ENCODE measurements at regions not wholly inside any gene's neighbourhood (a gene's known extent, or its start where the extent isn't known, plus 50 kb on each side); places are given as distances from the start of the nearest gene placed in this dataset.

DNA sequence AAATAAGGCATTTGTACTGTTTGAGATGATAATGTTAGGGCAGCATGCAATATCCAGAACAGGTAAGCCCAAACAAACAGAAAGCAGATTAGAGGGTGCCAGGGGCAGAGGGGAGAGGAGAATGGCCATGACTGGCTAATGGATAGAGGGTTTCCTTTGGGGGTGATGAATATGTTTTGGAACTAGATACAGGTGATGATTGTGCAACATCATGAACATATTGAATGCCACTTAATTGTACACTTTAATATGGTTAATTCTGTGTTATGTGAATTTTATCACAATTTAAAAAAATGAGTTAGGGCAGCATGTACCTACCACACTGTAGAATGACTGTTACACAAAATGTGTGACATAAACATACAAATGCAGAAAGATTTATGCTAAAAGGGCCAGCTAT, 255.5 kb upstream of the FN1 start:
- no peak overlapping the region for H3K56ac ChIP-seq (replicated peaks; ENCODE audit: insufficient read length, low read depth, low read length)

More for the DNA sequence above, 255.5 kb upstream of the FN1 start:
- H3K9ac ChIP-seq (replicated peaks in 1 of 4; ENCODE audit: extremely low read depth in 1 of 4, low read depth in 3 of 4, low read length in 3 of 4) = no peak overlapping the region
- H4K8ac ChIP-seq (ENCODE audit: extremely low read depth, insufficient read depth, low read length) = no peak overlapping the region
- no peak overlapping the region for H2BK120ac ChIP-seq (replicated peaks; ENCODE audit: low read depth, low read length)
- H3K18ac ChIP-seq (ENCODE audit: extremely low read depth, low read length) = no peak overlapping the region
- no peaks in the 10 kb centered on the region for H3K4me1 ChIP-seq (replicated peaks in 1 of 4; ENCODE audit: control insufficient read depth in 3 of 4, insufficient read depth in 4 of 4, low read length in 3 of 4)
- FAIRE-seq = no peak
- ChIA-PET POLR2A (ENCODE audit: partially characterized antibody) (no interaction called here), CTCF (ENCODE audit: partially characterized antibody) (no interaction called here)
- no peaks in the 10 kb centered on the region for H3K79me1 ChIP-seq (ENCODE audit: low read depth, low read length)
- no peaks in the 10 kb centered on the region for H3K23me2 ChIP-seq (ENCODE audit: low read depth, low read length)
- H3K4ac ChIP-seq (replicated peaks; ENCODE audit: insufficient read length, low read depth, low read length) = no peak overlapping the region
- DNase-seq (ENCODE audit: low read depth in 1 of 2, low spot score in 2 of 2) = no peak
- no peak overlapping the region for H3K14ac ChIP-seq (ENCODE audit: insufficient read length)
- no peak overlapping the region for H3K4me2 ChIP-seq (ENCODE audit: insufficient read depth in 1 of 2, low read depth in 2 of 2, low read length in 2 of 2)
- H2BK12ac ChIP-seq (ENCODE audit: low read depth, low read length) = no peak overlapping the region
- no peak overlapping the region for H2AK5ac ChIP-seq (ENCODE audit: low read depth, low read length)
- no peaks in the 10 kb centered on the region for H3K27me3 ChIP-seq (replicated peaks in 1 of 4; ENCODE audit: control insufficient read depth in 3 of 4, extremely low read depth in 1 of 4, insufficient read depth in 3 of 4, low read length in 3 of 4)
- H3K4me3 ChIP-seq (ENCODE audit: extremely low read depth in 1 of 4, insufficient read depth in 2 of 4, low read depth in 3 of 4, low read length in 4 of 4) = no peak overlapping the region
- no peaks in the 10 kb centered on the region for H3K36me3 ChIP-seq (ENCODE audit: control insufficient read depth in 2 of 4, insufficient read depth in 4 of 4, low read length in 3 of 4)
- H4K5ac ChIP-seq (ENCODE audit: insufficient read length, low read depth, low read length) = no peak overlapping the region
- no peaks in the 10 kb centered on the region for H3K79me2 ChIP-seq (ENCODE audit: control insufficient read depth in 1 of 2, insufficient read depth in 2 of 2, low read length in 2 of 2)
- H3K23ac ChIP-seq (ENCODE audit: insufficient read length) = no peak overlapping the region
- H2AFZ ChIP-seq (ENCODE audit: low read length) = no peak overlapping the region
- no peaks in the 10 kb centered on the region for H4K20me1 ChIP-seq (replicated peaks in 1 of 2; ENCODE audit: control insufficient read depth in 1 of 2, insufficient read depth in 2 of 2, low read length in 2 of 2)
- no peak overlapping the region for H4K91ac ChIP-seq (replicated peaks; ENCODE audit: insufficient read length, low read length)
- no peak overlapping the region for H2BK15ac ChIP-seq (ENCODE audit: low read length)
- H2BK20ac ChIP-seq (ENCODE audit: low read length) = no peak overlapping the region
- no peak for TF ChIP-seq RXRA (IDR thresholded peaks at IDR 0.05; ENCODE audit: insufficient read depth, low read depth, low read length)
- TF ChIP-seq EZH2 (IDR thresholded peaks at IDR 0.05; ENCODE audit: low read depth, low read length, severe bottlenecking) = no peak
- TF ChIP-seq SP2 (IDR thresholded peaks at IDR 0.05; ENCODE audit: low read length) = no peak
- TF ChIP-seq BCL11A (IDR thresholded peaks at IDR 0.05; ENCODE audit: low read depth in 2 of 2, low read length in 2 of 2) = no peak
- no peak for TF ChIP-seq TBP (IDR thresholded peaks at IDR 0.05; ENCODE audit: low read depth, low read length)
- no peak for TF ChIP-seq JUND (IDR thresholded peaks at IDR 0.05; ENCODE audit: low read length)
- no peak for TF ChIP-seq TCF12 (IDR thresholded peaks at IDR 0.05; ENCODE audit: low read depth, low read length)
- no peak for TF ChIP-seq ZNF274 (IDR thresholded peaks at IDR 0.05; ENCODE audit: borderline replicate concordance, extremely low read depth, low read length)
- TF ChIP-seq CREB1 (IDR thresholded peaks at IDR 0.05) = no peak
- no peak for TF ChIP-seq SRF (IDR thresholded peaks at IDR 0.05; ENCODE audit: low read depth, low read length)
- no peak for TF ChIP-seq TAF1 (IDR thresholded peaks at IDR 0.05; ENCODE audit: low read depth, low read length)
- TF ChIP-seq GABPA (IDR thresholded peaks at IDR 0.05; ENCODE audit: borderline replicate concordance, insufficient read depth, low read length) = no peak
- TF ChIP-seq SAP30 (IDR thresholded peaks at IDR 0.05; ENCODE audit: insufficient read depth, insufficient replicate concordance, low read length) = no peak
- no peak for TF ChIP-seq NANOG (IDR thresholded peaks at IDR 0.05; ENCODE audit: insufficient read depth, low read depth, low read length, poor library complexity, severe bottlenecking)
- no peaks in the 10 kb centered on the region for H3K9me3 ChIP-seq (ENCODE audit: insufficient read depth in 2 of 2, low read depth in 1 of 2, low read length in 1 of 2)
- H3K27ac ChIP-seq (ENCODE audit: low read depth, low read length) = no peak overlapping the region
- no peak overlapping the region for H2BK5ac ChIP-seq (ENCODE audit: low read depth, low read length)

All from H1 (cell line).